Left ventricle myocardium inferior (tissue), 1 donor: ENCODE measurements at regions not wholly inside any gene's neighbourhood (a gene's known extent, or its start where the extent isn't known, plus 50 kb on each side); places are given as distances from the start of the nearest gene placed in this dataset.

Experiments
- DNase-seq: peaks from one replicate; pipeline ENCODE4 v3.0.0-alpha.2; 2020
- H3K27ac ChIP-seq: fragments of 200-600 bp; replicated peaks from 2 replicates; pipeline ENCODE4 v1.8.0; 2021
- H3K27me3 ChIP-seq: fragments of 200-600 bp; 2 replicates; pipeline ENCODE4 v1.8.0; 2021; ENCODE audit warnings: low read depth
- H3K36me3 ChIP-seq: fragments of 200-600 bp; 2 replicates; pipeline ENCODE4 v1.8.0; 2021
- H3K4me1 ChIP-seq: fragments of 200-600 bp; 2 replicates; pipeline ENCODE4 v1.8.0; 2021
- H3K4me3 ChIP-seq: fragments of 200-600 bp; 2 replicates; pipeline ENCODE4 v1.8.0; 2021; ENCODE audit warnings: mild to moderate bottlenecking, moderate library complexity
- H3K9me3 ChIP-seq: fragments of 200-600 bp; replicated peaks from 2 replicates; pipeline ENCODE4 v1.8.0; 2021
- intact Hi-C: fragments of 100-400 bp; cut with micrococcal nuclease; formaldehyde crosslinking; loops from one replicate; pipeline ENCODE4 v1.11.0; 2022
- TF ChIP-seq, protein P1 (sequence below): fragments of 200-600 bp; IDR thresholded peaks from 2 replicates; pipeline ENCODE4 v1.8.0; 2021; ENCODE audit warnings: antibody characterized with exemption, mild to moderate bottlenecking, borderline replicate concordance
- donor health status: DM: no; HTN: yes; CAD: no; lungs with severe emphysema.

DNA sequence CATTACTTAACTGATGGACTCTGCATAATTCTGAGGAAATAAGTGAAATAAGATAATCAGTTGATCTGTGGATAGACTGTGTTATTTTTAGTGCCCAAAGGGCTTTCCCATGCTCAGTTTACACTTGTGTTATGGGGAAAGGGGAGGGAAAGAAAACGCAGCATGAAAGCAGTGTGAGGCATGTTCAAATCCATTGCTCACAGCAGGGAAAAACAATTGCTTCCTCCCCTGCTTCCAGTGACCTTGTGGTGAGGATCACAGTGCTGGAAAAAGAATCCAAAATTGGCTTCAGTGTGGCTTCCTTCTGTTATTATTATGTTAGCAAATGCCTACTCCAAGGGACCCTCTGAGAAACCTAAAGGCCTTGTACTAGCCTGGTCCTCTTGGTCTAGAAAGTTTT lies 285.1 kb upstream of the CDIN1 start:
- Histone ChIP-seq H3K4me3 (no peak overlapping the region), H3K9me3 (no peaks in the 10 kb centered on the region)
- intact Hi-C loops: no loop called here

DNA sequence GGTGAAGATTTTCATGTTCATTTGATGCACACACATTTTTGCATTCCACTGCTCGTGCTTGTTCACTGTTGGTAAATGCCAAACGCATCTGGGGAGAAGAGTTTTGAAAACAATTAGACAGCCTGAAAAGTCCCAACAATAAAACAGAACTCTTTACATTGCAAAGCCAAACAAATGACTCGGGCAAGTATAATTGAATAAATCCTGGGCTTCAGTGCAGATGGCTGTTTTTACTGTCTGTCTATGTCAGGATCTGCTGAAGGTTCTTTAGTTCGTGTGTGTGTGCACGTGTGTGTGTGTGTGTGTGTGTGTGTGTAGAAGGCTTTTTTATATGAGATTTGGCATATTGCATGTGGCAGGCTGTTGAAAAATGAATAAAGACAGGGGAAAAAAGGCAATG lies 277.5 kb upstream of the CDIN1 start:
- TF ChIP-seq, protein P1, sequence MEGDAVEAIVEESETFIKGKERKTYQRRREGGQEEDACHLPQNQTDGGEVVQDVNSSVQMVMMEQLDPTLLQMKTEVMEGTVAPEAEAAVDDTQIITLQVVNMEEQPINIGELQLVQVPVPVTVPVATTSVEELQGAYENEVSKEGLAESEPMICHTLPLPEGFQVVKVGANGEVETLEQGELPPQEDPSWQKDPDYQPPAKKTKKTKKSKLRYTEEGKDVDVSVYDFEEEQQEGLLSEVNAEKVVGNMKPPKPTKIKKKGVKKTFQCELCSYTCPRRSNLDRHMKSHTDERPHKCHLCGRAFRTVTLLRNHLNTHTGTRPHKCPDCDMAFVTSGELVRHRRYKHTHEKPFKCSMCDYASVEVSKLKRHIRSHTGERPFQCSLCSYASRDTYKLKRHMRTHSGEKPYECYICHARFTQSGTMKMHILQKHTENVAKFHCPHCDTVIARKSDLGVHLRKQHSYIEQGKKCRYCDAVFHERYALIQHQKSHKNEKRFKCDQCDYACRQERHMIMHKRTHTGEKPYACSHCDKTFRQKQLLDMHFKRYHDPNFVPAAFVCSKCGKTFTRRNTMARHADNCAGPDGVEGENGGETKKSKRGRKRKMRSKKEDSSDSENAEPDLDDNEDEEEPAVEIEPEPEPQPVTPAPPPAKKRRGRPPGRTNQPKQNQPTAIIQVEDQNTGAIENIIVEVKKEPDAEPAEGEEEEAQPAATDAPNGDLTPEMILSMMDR: no peak

More for the DNA sequence above, 285.1 kb upstream of the CDIN1 start:
- Histone ChIP-seq H3K4me1 (no peaks in the 10 kb centered on the region), H3K27ac (no peak overlapping the region), H3K36me3 (no peaks in the 10 kb centered on the region), H3K27me3 (no peaks in the 10 kb centered on the region)
- no peak for DNase-seq
- TF ChIP-seq, protein P1: no peak

DNA sequence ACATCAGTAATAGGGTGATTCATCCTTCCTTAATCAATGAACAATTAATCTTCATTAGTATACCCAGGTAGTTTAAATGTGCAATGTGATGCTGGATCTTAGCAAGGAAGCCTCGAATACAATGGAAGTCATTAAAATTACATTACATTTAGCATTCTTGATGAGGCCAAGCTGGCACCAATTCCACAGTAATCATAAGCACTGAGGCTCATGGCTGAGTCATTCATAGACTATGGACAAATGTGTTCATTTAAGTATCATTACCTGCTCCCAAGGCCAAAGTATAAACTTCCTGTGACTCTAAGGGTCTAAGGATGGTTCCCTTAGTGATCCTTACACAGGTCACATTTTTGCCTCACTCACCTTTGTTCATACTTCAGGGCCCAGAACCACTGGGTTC lies 266.4 kb upstream of the CDIN1 start:
- intact Hi-C loops: no loop called here
- DNase-seq: no peak

More for the DNA sequence above, 277.5 kb upstream of the CDIN1 start:
- H3K27me3 ChIP-seq: no peaks in the 10 kb centered on the region
- DNase-seq: no peak
- no peaks in the 10 kb centered on the region for H3K9me3 ChIP-seq
- no peaks in the 10 kb centered on the region for H3K4me1 ChIP-seq
- H3K4me3 ChIP-seq: no peak overlapping the region
- H3K36me3 ChIP-seq: no peaks in the 10 kb centered on the region
- intact Hi-C loops: no loop called here
- no peak overlapping the region for H3K27ac ChIP-seq

DNA sequence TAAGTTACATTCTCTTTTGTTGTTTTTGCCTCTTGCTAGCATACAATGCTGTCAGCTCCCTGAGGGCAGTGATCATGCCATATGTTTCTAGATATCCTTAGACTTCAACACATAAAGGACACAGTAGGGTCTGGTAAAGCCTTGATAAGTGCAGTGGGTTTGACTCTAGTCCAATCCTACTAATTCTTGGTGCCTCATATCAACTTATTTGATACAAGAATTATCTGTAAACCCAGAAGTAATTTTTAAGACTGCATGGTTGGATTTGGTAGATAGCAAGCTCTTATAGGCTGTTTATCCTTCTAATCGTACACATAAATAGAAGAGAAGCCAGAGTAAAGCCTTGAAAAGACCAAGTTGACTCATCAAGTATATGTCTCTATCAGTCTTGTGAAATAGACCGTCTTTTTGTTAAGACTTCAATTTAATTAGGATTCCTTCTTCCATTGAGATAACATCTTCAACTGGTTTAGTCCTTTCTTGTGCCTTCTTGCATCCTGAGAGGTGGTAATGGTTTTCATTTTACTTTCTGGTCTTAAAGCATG lies 265.6 kb upstream of the CDIN1 start:
- Histone ChIP-seq H3K4me1 (no peaks in the 10 kb centered on the region), H3K27me3 (no peaks in the 10 kb centered on the region), H3K4me3 (no peak overlapping the region), H3K27ac (no peak overlapping the region), H3K36me3 (no peaks in the 10 kb centered on the region), H3K9me3 (peaks cover 7% of the 10 kb centered on the region)
- intact Hi-C loops: no loop called here
- TF ChIP-seq, protein P1: no peak
- no peak for DNase-seq

More for the DNA sequence above, 266.4 kb upstream of the CDIN1 start:
- TF ChIP-seq, protein P1: no peak
- Histone ChIP-seq H3K36me3 (no peaks in the 10 kb centered on the region), H3K9me3 (peaks cover 15% of the 10 kb centered on the region), H3K4me3 (no peak overlapping the region), H3K27ac (no peak overlapping the region), H3K27me3 (no peaks in the 10 kb centered on the region), H3K4me1 (no peaks in the 10 kb centered on the region)

DNA sequence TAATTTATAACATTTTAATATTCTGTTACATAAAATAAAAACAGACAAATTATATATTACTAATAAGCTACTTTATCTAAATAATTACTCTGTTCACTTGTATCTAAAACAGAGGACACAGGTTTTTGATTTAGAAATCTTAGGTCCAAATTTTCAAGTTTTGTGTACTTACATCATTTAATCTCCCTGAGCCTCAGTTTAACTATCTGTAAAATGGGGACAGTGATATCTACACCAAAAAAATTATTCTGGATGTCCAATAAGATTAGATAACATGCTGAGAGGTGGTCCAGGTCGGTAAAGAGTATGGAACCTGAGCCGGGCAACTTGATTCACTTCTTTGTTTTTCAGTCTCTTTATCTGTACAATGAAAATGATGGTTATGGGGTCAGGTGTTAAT lies 263.8 kb upstream of the CDIN1 start:
- no peaks in the 10 kb centered on the region for H3K4me1 ChIP-seq
- H3K9me3 ChIP-seq: no peaks in the 10 kb centered on the region
- no peaks in the 10 kb centered on the region for H3K27me3 ChIP-seq
- no peak overlapping the region for H3K4me3 ChIP-seq
- no peak for DNase-seq
- H3K27ac ChIP-seq: no peak overlapping the region
- TF ChIP-seq, protein P1: no peak
- H3K36me3 ChIP-seq: no peaks in the 10 kb centered on the region
- intact Hi-C loops: no loop called here

DNA sequence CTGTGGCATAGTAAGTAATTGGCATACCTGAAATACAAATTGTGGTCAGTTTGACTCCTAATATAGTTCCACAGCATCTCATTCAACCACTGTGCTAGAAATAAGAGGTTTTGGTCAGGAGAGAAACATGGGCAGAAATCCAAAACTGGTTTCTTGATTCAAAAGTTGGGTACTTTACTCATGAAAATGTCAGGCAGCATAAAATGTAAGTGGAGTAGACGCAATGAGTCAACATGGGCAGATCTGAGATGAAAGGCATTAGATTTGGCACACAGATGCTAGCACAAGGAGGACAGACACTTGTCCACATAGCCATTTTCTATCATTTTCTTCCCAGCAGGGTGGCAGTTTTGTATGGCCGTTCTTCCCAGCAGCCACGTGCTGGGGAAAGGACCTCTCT lies 255.8 kb upstream of the CDIN1 start:
- intact Hi-C loops: no loop called here
- no peaks in the 10 kb centered on the region for H3K36me3 ChIP-seq
- no peaks in the 10 kb centered on the region for H3K9me3 ChIP-seq
- no peak overlapping the region for H3K4me3 ChIP-seq
- TF ChIP-seq, protein P1: no peak
- H3K27ac ChIP-seq: no peak overlapping the region
- H3K4me1 ChIP-seq: no peaks in the 10 kb centered on the region
- H3K27me3 ChIP-seq: no peaks in the 10 kb centered on the region
- DNase-seq: no peak
